ENCODE measurements at regions not wholly inside any gene's neighbourhood (a gene's known extent, or its start where the extent isn't known, plus 50 kb on each side); places are given as distances from the start of the nearest gene placed in this dataset.

GRCh38 chr9:84170521-84171141 lies 169.9 kb downstream of the SLC28A3 start:
- no peak overlapping the region for H3K27ac Mint-ChIP-seq
- DNase-seq, result no peak
- H3K36me3 Mint-ChIP-seq (ENCODE audit: low read depth), result no peaks in the 10 kb centered on the region
- peaks cover 6% of the 10 kb centered on the region for H3K27me3 Mint-ChIP-seq
- no peak overlapping the region for H3K4me3 Mint-ChIP-seq
- peaks cover 6% of the 10 kb centered on the region for H3K4me1 Mint-ChIP-seq
- H3K9me3 Mint-ChIP-seq, result no peaks in the 10 kb centered on the region
- intact Hi-C loops (cut with micrococcal nuclease), result loop anchor here (10.0 kb wide), 1 partner anchor 144 kb away; no protein-coding TSS in a partner anchor

GRCh38 chr9:84173961-84174360 lies 166.6 kb downstream of the SLC28A3 start:
- H3K27me3 Mint-ChIP-seq, result peaks cover 6% of the 10 kb centered on the region
- DNase-seq, result no peak
- H3K36me3 Mint-ChIP-seq (ENCODE audit: low read depth), result no peaks in the 10 kb centered on the region
- intact Hi-C loops (cut with micrococcal nuclease), result loop anchor here (1.0 to 10.0 kb wide), 2 partner anchors 141 to 236 kb away; no protein-coding TSS in a partner anchor
- peaks cover 6% of the 10 kb centered on the region for H3K4me1 Mint-ChIP-seq
- no peak overlapping the region for H3K27ac Mint-ChIP-seq
- no peaks in the 10 kb centered on the region for H3K9me3 Mint-ChIP-seq
- no peak overlapping the region for H3K4me3 Mint-ChIP-seq

GRCh38 chr9:84174486-84174885 lies 166.1 kb downstream of the SLC28A3 start:
- no peaks in the 10 kb centered on the region for H3K9me3 Mint-ChIP-seq
- intact Hi-C loops (cut with micrococcal nuclease), result loop anchor here (10.0 kb wide), 1 partner anchor 140 kb away; no protein-coding TSS in a partner anchor
- no peak overlapping the region for H3K4me3 Mint-ChIP-seq
- no peak for DNase-seq
- H3K27me3 Mint-ChIP-seq, result peaks cover 6% of the 10 kb centered on the region
- H3K27ac Mint-ChIP-seq, result no peak overlapping the region
- no peaks in the 10 kb centered on the region for H3K36me3 Mint-ChIP-seq (ENCODE audit: low read depth)
- peaks cover 6% of the 10 kb centered on the region for H3K4me1 Mint-ChIP-seq

GRCh38 chr9:84177407-84177806 lies 163.2 kb downstream of the SLC28A3 start:
- no peaks in the 10 kb centered on the region for H3K9me3 Mint-ChIP-seq
- no peak overlapping the region for H3K27ac Mint-ChIP-seq
- no peak for DNase-seq
- H3K36me3 Mint-ChIP-seq (ENCODE audit: low read depth), result no peaks in the 10 kb centered on the region
- H3K4me3 Mint-ChIP-seq, result no peak overlapping the region
- intact Hi-C loops (cut with micrococcal nuclease), result loop anchor here (10.0 kb wide), 1 partner anchor 137 kb away; no protein-coding TSS in a partner anchor
- H3K4me1 Mint-ChIP-seq, result peaks cover 6% of the 10 kb centered on the region
- H3K27me3 Mint-ChIP-seq, result peaks cover 8% of the 10 kb centered on the region

- H3K9me3 Mint-ChIP-seq, result no peaks in the 10 kb centered on the region
- intact Hi-C loops (cut with micrococcal nuclease), result loop anchor here (10.0 kb wide), 1 partner anchor 135 kb away; no protein-coding TSS in a partner anchor
- H3K36me3 Mint-ChIP-seq (ENCODE audit: low read depth), result no peaks in the 10 kb centered on the region
- peaks cover 1% of the 10 kb centered on the region for H3K27me3 Mint-ChIP-seq
- H3K4me3 Mint-ChIP-seq, result no peak overlapping the region
- peaks cover under 1% of the 10 kb centered on the region for H3K4me1 Mint-ChIP-seq
- H3K27ac Mint-ChIP-seq, result no peak overlapping the region
- no peak for DNase-seq
Observed at GRCh38 chr9:84179531-84179930, 161.0 kb downstream of the SLC28A3 start.

GRCh38 chr9:84187090-84187489 lies 153.5 kb downstream of the SLC28A3 start:
- H3K9me3 Mint-ChIP-seq, result peaks cover 5% of the 10 kb centered on the region
- H3K4me1 Mint-ChIP-seq, result no peaks in the 10 kb centered on the region
- H3K36me3 Mint-ChIP-seq (ENCODE audit: low read depth), result no peaks in the 10 kb centered on the region
- H3K27me3 Mint-ChIP-seq, result peaks cover 10% of the 10 kb centered on the region
- intact Hi-C loops (cut with micrococcal nuclease), result no loop called here
- no peak for DNase-seq
- H3K4me3 Mint-ChIP-seq, result no peak overlapping the region
- H3K27ac Mint-ChIP-seq, result no peak overlapping the region

GRCh38 chr9:84189904-84190303 lies 150.7 kb downstream of the SLC28A3 start:
- no peaks in the 10 kb centered on the region for H3K4me1 Mint-ChIP-seq
- DNase-seq, result no peak
- intact Hi-C loops (cut with micrococcal nuclease), result no loop called here
- H3K36me3 Mint-ChIP-seq (ENCODE audit: low read depth), result no peaks in the 10 kb centered on the region
- peaks cover 5% of the 10 kb centered on the region for H3K9me3 Mint-ChIP-seq
- H3K4me3 Mint-ChIP-seq, result no peak overlapping the region
- no peak overlapping the region for H3K27ac Mint-ChIP-seq
- H3K27me3 Mint-ChIP-seq, result peaks cover 16% of the 10 kb centered on the region

- Mint-ChIP-seq H3K4me1 (no peaks in the 10 kb centered on the region), H3K9me3 (peaks cover 5% of the 10 kb centered on the region), H3K27me3 (peaks cover 17% of the 10 kb centered on the region), H3K36me3 (ENCODE audit: low read depth) (no peaks in the 10 kb centered on the region), H3K4me3 (no peak overlapping the region), H3K27ac (no peak overlapping the region)
- intact Hi-C loops (cut with micrococcal nuclease), result no loop called here
- DNase-seq, result no peak
Observed at GRCh38 chr9:84190411-84190810, 150.1 kb downstream of the SLC28A3 start.

GRCh38 chr9:84206801-84207370 lies 133.7 kb downstream of the SLC28A3 start:
- Mint-ChIP-seq H3K4me1 (no peaks in the 10 kb centered on the region), H3K36me3 (ENCODE audit: low read depth) (no peaks in the 10 kb centered on the region), H3K27ac (no peak overlapping the region), H3K9me3 (no peaks in the 10 kb centered on the region), H3K4me3 (no peak overlapping the region), H3K27me3 (peaks cover 15% of the 10 kb centered on the region)
- no peak for DNase-seq
- intact Hi-C loops (cut with micrococcal nuclease), result no loop called here

GRCh38 chr9:84207491-84207951 lies 133.0 kb downstream of the SLC28A3 start:
- Mint-ChIP-seq H3K4me3 (no peak overlapping the region), H3K36me3 (ENCODE audit: low read depth) (no peaks in the 10 kb centered on the region), H3K27me3 (peaks cover 12% of the 10 kb centered on the region), H3K9me3 (no peaks in the 10 kb centered on the region), H3K4me1 (no peaks in the 10 kb centered on the region), H3K27ac (no peak overlapping the region)
- DNase-seq, result no peak
- intact Hi-C loops (cut with micrococcal nuclease), result no loop called here

GRCh38 chr9:84212246-84212645 lies 128.3 kb downstream of the SLC28A3 start:
- Mint-ChIP-seq H3K27ac (no peak overlapping the region), H3K9me3 (peaks cover 5% of the 10 kb centered on the region), H3K27me3 (peaks cover 11% of the 10 kb centered on the region), H3K36me3 (ENCODE audit: low read depth) (no peaks in the 10 kb centered on the region), H3K4me1 (no peaks in the 10 kb centered on the region), H3K4me3 (no peak overlapping the region)
- intact Hi-C loops (cut with micrococcal nuclease), result no loop called here
- no peak for DNase-seq

- no peak for DNase-seq
- H3K4me1 Mint-ChIP-seq, result no peaks in the 10 kb centered on the region
- H3K27ac Mint-ChIP-seq, result no peak overlapping the region
- intact Hi-C loops (cut with micrococcal nuclease), result no loop called here
- peaks cover 5% of the 10 kb centered on the region for H3K9me3 Mint-ChIP-seq
- peaks cover 11% of the 10 kb centered on the region for H3K27me3 Mint-ChIP-seq
- H3K4me3 Mint-ChIP-seq, result no peak overlapping the region
- no peaks in the 10 kb centered on the region for H3K36me3 Mint-ChIP-seq (ENCODE audit: low read depth)
Observed at GRCh38 chr9:84212982-84213381, 127.6 kb downstream of the SLC28A3 start.

- Mint-ChIP-seq H3K27me3 (peaks cover 16% of the 10 kb centered on the region), H3K9me3 (peaks cover 5% of the 10 kb centered on the region), H3K36me3 (ENCODE audit: low read depth) (no peaks in the 10 kb centered on the region), H3K4me3 (no peak overlapping the region), H3K4me1 (no peaks in the 10 kb centered on the region), H3K27ac (no peak overlapping the region)
- DNase-seq, result no peak
- intact Hi-C loops (cut with micrococcal nuclease), result no loop called here
Observed at GRCh38 chr9:84216151-84216550, 124.4 kb downstream of the SLC28A3 start.

GRCh38 chr9:84218322-84218721 lies 122.2 kb downstream of the SLC28A3 start:
- H3K27me3 Mint-ChIP-seq, result peaks cover 18% of the 10 kb centered on the region
- intact Hi-C loops (cut with micrococcal nuclease), result no loop called here
- no peaks in the 10 kb centered on the region for H3K4me1 Mint-ChIP-seq
- no peaks in the 10 kb centered on the region for H3K36me3 Mint-ChIP-seq (ENCODE audit: low read depth)
- no peak overlapping the region for H3K4me3 Mint-ChIP-seq
- no peak for DNase-seq
- no peak overlapping the region for H3K27ac Mint-ChIP-seq
- peaks cover 5% of the 10 kb centered on the region for H3K9me3 Mint-ChIP-seq

All from activated CD4-positive, alpha-beta T cell treated with anti-CD3 and anti-CD28 coated beads, Interleukin-2, amount 10 ng/mL, durations not matched to agents 24 days and 14 days (primary cell).